ENCODE measurements at regions not wholly inside any gene's neighbourhood (a gene's known extent, or its start where the extent isn't known, plus 50 kb on each side); places are given as distances from the start of the nearest gene placed in this dataset.

DNA sequence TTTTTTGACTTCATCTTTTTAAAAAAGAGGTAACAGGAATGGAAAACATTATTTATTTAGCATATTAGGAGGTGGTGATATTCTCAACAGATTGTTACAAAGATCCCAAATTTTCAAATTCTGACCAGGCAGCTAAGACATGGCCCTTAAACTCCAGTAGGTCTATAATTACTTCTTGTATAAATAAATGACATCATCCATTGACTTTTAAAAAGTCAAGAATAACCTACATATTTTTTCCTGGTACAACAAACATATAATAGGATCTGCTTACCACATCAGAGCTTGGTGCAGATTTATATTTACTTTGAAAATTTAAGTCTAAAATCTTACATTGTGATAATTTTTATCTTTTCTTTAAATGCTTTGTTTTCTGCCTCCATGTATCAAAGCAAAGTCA is 92.2 kb upstream of the TRPM3 start:
- FAIRE-seq (no peak), DNase-seq (ENCODE audit: insufficient read length, low spot score) (no peak)
- TF ChIP-seq PAX5 (IDR thresholded peaks at IDR 0.05; ENCODE audit: insufficient read depth, low read length, severe bottlenecking) (no peak), TAF1 (IDR thresholded peaks at IDR 0.05; ENCODE audit: low read depth, low read length) (no peak), POLR2A (IDR thresholded peaks at IDR 0.05; ENCODE audit: low read depth, low read length) (no peak), POLR2AphosphoS5 (IDR thresholded peaks at IDR 0.05; ENCODE audit: low read depth, low read length) (no peak), SPI1 (IDR thresholded peaks at IDR 0.05; ENCODE audit: low read depth, low read length) (no peak), POU2F2 (IDR thresholded peaks at IDR 0.05; ENCODE audit: low read depth, low read length) (no peak)

DNA sequence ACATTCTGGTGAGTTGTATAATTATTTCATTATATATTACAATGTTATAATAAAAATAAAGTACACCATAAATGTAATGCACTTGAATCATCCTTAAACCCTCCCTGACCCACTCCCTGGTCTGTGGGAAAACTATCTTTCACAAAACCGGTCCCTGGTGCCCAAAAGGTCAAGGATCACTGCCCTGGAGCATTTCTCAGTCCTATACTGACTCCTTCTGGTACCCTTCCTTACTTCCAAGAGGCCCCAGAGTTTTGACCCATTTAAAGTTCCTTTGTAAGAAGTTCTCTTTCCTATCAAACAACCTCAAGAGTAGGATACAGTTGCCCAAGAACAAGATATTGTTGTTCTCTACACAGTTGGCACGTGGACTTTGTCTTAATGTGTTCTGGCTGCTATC is 88.9 kb upstream of the TRPM3 start:
- TF ChIP-seq SPI1 (IDR thresholded peaks at IDR 0.05; ENCODE audit: low read depth, low read length) (no peak), PAX5 (IDR thresholded peaks at IDR 0.05; ENCODE audit: insufficient read depth, low read length, severe bottlenecking) (no peak), TAF1 (IDR thresholded peaks at IDR 0.05; ENCODE audit: low read depth, low read length) (no peak), POU2F2 (IDR thresholded peaks at IDR 0.05; ENCODE audit: low read depth, low read length) (no peak), POLR2AphosphoS5 (IDR thresholded peaks at IDR 0.05; ENCODE audit: low read depth, low read length) (no peak), POLR2A (IDR thresholded peaks at IDR 0.05; ENCODE audit: low read depth, low read length) (no peak)
- no peak for DNase-seq (ENCODE audit: insufficient read length, low spot score)
- no peak for FAIRE-seq

DNA sequence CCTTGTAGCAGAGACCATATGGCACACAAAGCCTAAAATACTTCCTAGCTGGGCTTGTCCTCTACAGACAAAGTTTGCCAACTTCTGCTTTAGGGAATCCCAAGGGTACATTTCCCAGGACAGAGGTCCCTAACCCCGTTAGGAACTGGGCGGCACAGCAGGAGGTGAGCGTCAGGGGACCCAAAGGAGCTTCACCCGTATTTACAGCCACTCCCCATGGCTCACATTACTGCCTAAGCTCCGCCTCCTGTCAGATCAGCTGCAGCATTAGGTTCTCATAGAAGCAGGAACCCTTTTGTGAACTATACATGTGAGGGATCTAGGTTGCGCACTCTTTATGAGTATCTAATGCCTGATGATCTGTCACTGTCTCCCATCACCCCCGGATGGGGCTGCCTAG is 88.5 kb upstream of the TRPM3 start:
- TF ChIP-seq PAX5 (IDR thresholded peaks at IDR 0.05; ENCODE audit: insufficient read depth, low read length, severe bottlenecking) (no peak), POLR2A (IDR thresholded peaks at IDR 0.05; ENCODE audit: low read depth, low read length) (no peak), TAF1 (IDR thresholded peaks at IDR 0.05; ENCODE audit: low read depth, low read length) (no peak), SPI1 (IDR thresholded peaks at IDR 0.05; ENCODE audit: low read depth, low read length) (no peak), POU2F2 (IDR thresholded peaks at IDR 0.05; ENCODE audit: low read depth, low read length) (no peak), POLR2AphosphoS5 (IDR thresholded peaks at IDR 0.05; ENCODE audit: low read depth, low read length) (no peak)
- no peak for FAIRE-seq

DNA sequence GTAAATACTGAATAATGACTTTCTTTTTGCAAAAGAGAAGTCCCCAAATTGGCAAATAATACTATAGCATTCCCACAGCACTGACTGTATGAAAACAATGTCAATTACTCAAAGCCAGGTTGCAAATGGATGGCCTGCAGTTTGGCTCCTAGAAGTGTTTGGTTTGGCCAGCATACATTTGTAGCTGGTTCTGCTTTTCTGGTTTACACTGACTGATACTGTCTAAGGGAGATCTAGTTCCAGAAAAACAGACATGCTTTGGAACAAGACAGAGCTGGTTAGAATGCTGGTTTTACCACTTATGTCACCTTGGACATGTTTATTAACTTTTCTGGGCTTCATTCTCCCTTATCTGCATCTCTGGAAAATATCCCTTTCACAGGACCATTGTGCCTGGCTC is 81.5 kb upstream of the TRPM3 start:
- TF ChIP-seq POLR2A (IDR thresholded peaks at IDR 0.05; ENCODE audit: low read depth, low read length) (no peak), TAF1 (IDR thresholded peaks at IDR 0.05; ENCODE audit: low read depth, low read length) (no peak), PAX5 (IDR thresholded peaks at IDR 0.05; ENCODE audit: insufficient read depth, low read length, severe bottlenecking) (no peak), SPI1 (IDR thresholded peaks at IDR 0.05; ENCODE audit: low read depth, low read length) (no peak), POU2F2 (IDR thresholded peaks at IDR 0.05; ENCODE audit: low read depth, low read length) (no peak), POLR2AphosphoS5 (IDR thresholded peaks at IDR 0.05; ENCODE audit: low read depth, low read length) (no peak)
- FAIRE-seq (no peak), DNase-seq (ENCODE audit: insufficient read length, low spot score) (no peak)

More for the DNA sequence above, 88.5 kb upstream of the TRPM3 start:
- DNase-seq (ENCODE audit: insufficient read length, low spot score) = no peak

DNA sequence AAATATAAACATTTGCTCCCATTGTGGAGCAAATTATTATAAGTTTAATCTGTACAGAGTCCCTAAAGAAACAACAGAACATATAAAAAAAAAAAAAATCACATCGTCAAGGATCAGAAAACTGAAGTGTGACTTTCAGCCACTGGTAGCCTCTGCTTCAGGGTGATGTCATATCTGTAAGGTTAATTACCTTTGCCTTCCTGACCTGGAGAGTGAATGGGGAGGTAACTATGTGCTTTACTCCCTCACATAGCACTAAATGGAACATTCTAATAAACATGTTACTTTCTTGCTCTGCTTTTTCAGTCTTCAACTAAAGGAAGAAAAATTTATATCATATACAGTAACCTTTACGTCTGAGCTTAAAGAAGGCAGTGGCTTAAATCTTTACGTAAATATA is 70.3 kb upstream of the TRPM3 start:
- TF ChIP-seq PAX5 (IDR thresholded peaks at IDR 0.05; ENCODE audit: insufficient read depth, low read length, severe bottlenecking) = no peak
- TF ChIP-seq TAF1 (IDR thresholded peaks at IDR 0.05; ENCODE audit: low read depth, low read length) = no peak
- TF ChIP-seq SPI1 (IDR thresholded peaks at IDR 0.05; ENCODE audit: low read depth, low read length) = no peak
- TF ChIP-seq POLR2AphosphoS5 (IDR thresholded peaks at IDR 0.05; ENCODE audit: low read depth, low read length) = no peak
- TF ChIP-seq POLR2A (IDR thresholded peaks at IDR 0.05; ENCODE audit: low read depth, low read length) = no peak
- TF ChIP-seq POU2F2 (IDR thresholded peaks at IDR 0.05; ENCODE audit: low read depth, low read length) = no peak
- no peak for FAIRE-seq
- no peak for DNase-seq (ENCODE audit: insufficient read length, low spot score)

DNA sequence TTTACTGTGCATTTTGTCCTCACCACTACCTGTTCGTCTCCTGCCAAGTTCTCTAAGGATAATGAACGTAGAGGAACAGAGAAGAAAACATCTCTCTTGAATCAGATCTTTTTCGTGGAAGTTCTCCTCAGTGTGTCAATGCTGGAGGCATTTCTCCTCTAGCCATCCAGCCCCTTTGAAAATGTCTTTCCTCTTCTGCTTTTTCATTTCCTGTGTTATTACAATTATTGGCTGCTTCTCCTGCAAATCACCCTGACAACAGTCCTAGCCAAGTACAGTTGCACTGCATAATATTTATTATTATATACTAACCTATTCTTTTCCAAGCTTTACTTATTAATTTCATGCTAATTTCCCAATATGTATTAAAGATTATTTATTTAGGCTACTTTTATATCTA is 61.8 kb upstream of the TRPM3 start:
- no peak for DNase-seq (ENCODE audit: insufficient read length, low spot score)
- TF ChIP-seq POLR2AphosphoS5 (IDR thresholded peaks at IDR 0.05; ENCODE audit: low read depth, low read length) (no peak), SPI1 (IDR thresholded peaks at IDR 0.05; ENCODE audit: low read depth, low read length) (no peak), PAX5 (IDR thresholded peaks at IDR 0.05; ENCODE audit: insufficient read depth, low read length, severe bottlenecking) (no peak)
- FAIRE-seq = no peak

DNA sequence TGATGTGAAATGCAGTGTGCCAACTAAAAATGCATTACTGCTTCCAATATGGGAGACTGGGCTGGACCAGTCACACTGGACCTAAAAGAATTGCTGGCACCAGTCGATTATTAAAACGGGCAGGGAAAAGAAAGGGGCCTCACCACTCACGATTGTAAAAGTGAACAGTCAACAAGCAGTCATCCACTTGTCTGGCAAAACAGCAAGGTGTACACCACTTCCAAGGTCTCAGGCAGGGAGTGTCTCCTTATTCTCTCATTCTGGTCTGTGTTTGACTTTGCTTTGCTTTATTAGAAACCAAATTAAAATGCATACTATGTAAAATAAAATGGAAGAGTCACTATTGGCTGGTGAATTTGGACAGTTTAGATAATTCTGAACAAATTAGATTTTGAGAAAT is 57.8 kb upstream of the TRPM3 start:
- TF ChIP-seq TAF1 (IDR thresholded peaks at IDR 0.05; ENCODE audit: low read depth, low read length) (no peak), POLR2AphosphoS5 (IDR thresholded peaks at IDR 0.05; ENCODE audit: low read depth, low read length) (no peak), POU2F2 (IDR thresholded peaks at IDR 0.05; ENCODE audit: low read depth, low read length) (no peak), SPI1 (IDR thresholded peaks at IDR 0.05; ENCODE audit: low read depth, low read length) (no peak), POLR2A (IDR thresholded peaks at IDR 0.05; ENCODE audit: low read depth, low read length) (no peak), PAX5 (IDR thresholded peaks at IDR 0.05; ENCODE audit: insufficient read depth, low read length, severe bottlenecking) (no peak)
- DNase-seq (ENCODE audit: insufficient read length, low spot score) = no peak
- FAIRE-seq = no peak

DNA sequence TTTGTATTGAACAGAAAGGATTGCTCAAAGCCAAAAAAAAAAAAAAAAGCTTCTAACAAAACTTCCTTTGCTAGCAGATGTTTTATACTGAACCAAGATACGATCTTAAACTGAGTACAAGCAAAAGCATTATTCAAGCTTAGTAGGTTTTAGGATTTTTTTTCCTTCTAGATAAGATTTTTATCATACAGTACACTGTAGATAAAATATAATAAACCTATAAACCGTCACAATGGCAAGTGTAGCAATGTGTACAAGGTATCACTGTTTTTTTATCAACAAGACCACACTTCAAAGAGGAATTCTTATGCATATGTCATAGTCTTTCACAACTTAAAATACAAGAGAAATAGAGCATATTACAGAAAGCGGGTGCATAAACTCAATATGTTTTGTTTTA is 56.5 kb upstream of the TRPM3 start:
- TF ChIP-seq TAF1 (IDR thresholded peaks at IDR 0.05; ENCODE audit: low read depth, low read length) (no peak), SPI1 (IDR thresholded peaks at IDR 0.05; ENCODE audit: low read depth, low read length) (no peak), POLR2A (IDR thresholded peaks at IDR 0.05; ENCODE audit: low read depth, low read length) (no peak), POU2F2 (IDR thresholded peaks at IDR 0.05; ENCODE audit: low read depth, low read length) (no peak), PAX5 (IDR thresholded peaks at IDR 0.05; ENCODE audit: insufficient read depth, low read length, severe bottlenecking) (no peak), POLR2AphosphoS5 (IDR thresholded peaks at IDR 0.05; ENCODE audit: low read depth, low read length) (no peak)
- DNase-seq (ENCODE audit: insufficient read length, low spot score) = no peak
- FAIRE-seq = no peak

DNA sequence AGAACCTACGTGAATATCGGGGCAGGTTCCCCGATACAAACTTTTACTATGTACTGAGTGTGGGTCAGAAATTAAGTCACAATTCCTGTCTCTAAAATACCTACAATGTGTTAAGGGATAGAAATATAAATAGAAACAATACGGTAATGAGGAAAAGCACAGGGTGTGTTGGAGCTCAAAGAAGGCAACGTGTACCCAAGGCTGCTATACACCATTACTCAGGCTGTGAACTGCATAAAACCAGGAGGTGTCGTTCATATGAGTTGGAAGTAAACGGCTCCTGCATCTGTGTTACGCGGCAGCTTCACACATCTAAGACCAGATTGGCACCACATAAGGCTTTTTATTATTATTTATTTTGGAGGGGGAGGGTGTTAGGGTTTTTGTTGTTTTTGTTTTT is 50.1 kb upstream of the TRPM3 start:
- DNase-seq (ENCODE audit: insufficient read length, low spot score) (no peak), FAIRE-seq (no peak)
- TF ChIP-seq SPI1 (IDR thresholded peaks at IDR 0.05; ENCODE audit: low read depth, low read length) (no peak), TAF1 (IDR thresholded peaks at IDR 0.05; ENCODE audit: low read depth, low read length) (no peak), PAX5 (IDR thresholded peaks at IDR 0.05; ENCODE audit: insufficient read depth, low read length, severe bottlenecking) (no peak), POLR2AphosphoS5 (IDR thresholded peaks at IDR 0.05; ENCODE audit: low read depth, low read length) (no peak), POU2F2 (IDR thresholded peaks at IDR 0.05; ENCODE audit: low read depth, low read length) (no peak), POLR2A (IDR thresholded peaks at IDR 0.05; ENCODE audit: low read depth, low read length) (no peak)

Data from GM12891 (cell line).